ENCODE measurements at regions not wholly inside any gene's neighbourhood (a gene's known extent, or its start where the extent isn't known, plus 50 kb on each side); places are given as distances from the start of the nearest gene placed in this dataset.

- Histone ChIP-seq H2BK120ac (replicated peaks; ENCODE audit: low read depth, low read length) (no peak overlapping the region), H4K5ac (ENCODE audit: insufficient read length, low read depth, low read length) (no peak overlapping the region), H2BK12ac (ENCODE audit: low read depth, low read length) (no peak overlapping the region), H4K8ac (ENCODE audit: extremely low read depth, insufficient read depth, low read length) (no peak overlapping the region), H3K27ac (ENCODE audit: low read depth, low read length) (no peak overlapping the region), H3K79me2 (ENCODE audit: control insufficient read depth in 1 of 2, insufficient read depth in 2 of 2, low read length in 2 of 2) (no peaks in the 10 kb centered on the region), H4K20me1 (replicated peaks in 1 of 2; ENCODE audit: control insufficient read depth in 1 of 2, insufficient read depth in 2 of 2, low read length in 2 of 2) (no peaks in the 10 kb centered on the region), H2AFZ (ENCODE audit: low read length) (no peak overlapping the region), H4K91ac (replicated peaks; ENCODE audit: insufficient read length, low read length) (no peak overlapping the region), H3K4me3 (ENCODE audit: extremely low read depth in 1 of 4, insufficient read depth in 2 of 4, low read depth in 3 of 4, low read length in 4 of 4) (no peak overlapping the region), H2BK20ac (ENCODE audit: low read length) (no peak overlapping the region), H3K18ac (ENCODE audit: extremely low read depth, low read length) (no peak overlapping the region), H2AK5ac (ENCODE audit: low read depth, low read length) (no peak overlapping the region), H3K79me1 (ENCODE audit: low read depth, low read length) (no peaks in the 10 kb centered on the region), H3K9ac (replicated peaks in 1 of 4; ENCODE audit: extremely low read depth in 1 of 4, low read depth in 3 of 4, low read length in 3 of 4) (no peak overlapping the region), H3K36me3 (ENCODE audit: control insufficient read depth in 2 of 4, insufficient read depth in 4 of 4, low read length in 3 of 4) (no peaks in the 10 kb centered on the region), H3K4ac (replicated peaks; ENCODE audit: insufficient read length, low read depth, low read length) (no peak overlapping the region), H3K14ac (ENCODE audit: insufficient read length) (no peak overlapping the region), H3K9me3 (ENCODE audit: insufficient read depth in 2 of 2, low read depth in 1 of 2, low read length in 1 of 2) (no peaks in the 10 kb centered on the region), H3K23ac (ENCODE audit: insufficient read length) (no peak overlapping the region), H3K23me2 (ENCODE audit: low read depth, low read length) (no peaks in the 10 kb centered on the region), H3K27me3 (replicated peaks in 1 of 4; ENCODE audit: control insufficient read depth in 3 of 4, extremely low read depth in 1 of 4, insufficient read depth in 3 of 4, low read length in 3 of 4) (no peaks in the 10 kb centered on the region), H2BK5ac (ENCODE audit: low read depth, low read length) (no peak overlapping the region), H3K4me1 (replicated peaks in 1 of 4; ENCODE audit: control insufficient read depth in 3 of 4, insufficient read depth in 4 of 4, low read length in 3 of 4) (no peaks in the 10 kb centered on the region), H3K56ac (replicated peaks; ENCODE audit: insufficient read length, low read depth, low read length) (no peak overlapping the region), H3K4me2 (ENCODE audit: insufficient read depth in 1 of 2, low read depth in 2 of 2, low read length in 2 of 2) (no peak overlapping the region), H2BK15ac (ENCODE audit: low read length) (no peak overlapping the region)
- ChIA-PET CTCF (ENCODE audit: partially characterized antibody) (interaction anchor here (0.6 to 1.3 kb wide), 2 partner anchors 21 to 48 kb away, joined by 3 read pairs; no protein-coding TSS in a partner anchor), POLR2A (ENCODE audit: partially characterized antibody) (no interaction called here)
- 97% methylated on average over 2 of the region's 2 CpGs; no CpG with 5 or more reads in 1 of the 2 experiments for WGBS, 2 experiments (ENCODE audit: extremely low coverage in 1 of 2, insufficient coverage in 1 of 2, insufficient read length in 1 of 2, insufficient replicate concordance in 2 of 2, low coverage in 1 of 2, low lambda C conversion rate in 2 of 2, missing lambda C conversion rate in 1 of 2)
- no peak for FAIRE-seq
- DNase-seq (ENCODE audit: low read depth in 1 of 2, low spot score in 2 of 2), result no peak
- TF ChIP-seq BRCA1 (IDR thresholded peaks at IDR 0.05; ENCODE audit: low read depth, low read length) (no peak), POU5F1 (IDR thresholded peaks at IDR 0.05; ENCODE audit: low read depth, low read length) (no peak), POLR2A (IDR thresholded peaks at IDR 0.05; ENCODE audit: control extremely low read depth in 1 of 2, low read depth in 2 of 2, low read length in 2 of 2) (no peak), FOSL1 (IDR thresholded peaks at IDR 0.05; ENCODE audit: insufficient read depth, low read depth, low read length) (no peak), CEBPB (IDR thresholded peaks at IDR 0.05; ENCODE audit: low read depth, low read length) (no peak), GTF2F1 (IDR thresholded peaks at IDR 0.05; ENCODE audit: borderline replicate concordance, low read depth, low read length) (no peak), SP4 (IDR thresholded peaks at IDR 0.05; ENCODE audit: low read length) (no peak), JUND (IDR thresholded peaks at IDR 0.05; ENCODE audit: low read length) (no peak), RNF2 (IDR thresholded peaks at IDR 0.05; ENCODE audit: borderline replicate concordance, low read depth, low read length, missing control alignments, poor library complexity, severe bottlenecking) (no peak)
- TF ChIP-seq, protein P1, sequence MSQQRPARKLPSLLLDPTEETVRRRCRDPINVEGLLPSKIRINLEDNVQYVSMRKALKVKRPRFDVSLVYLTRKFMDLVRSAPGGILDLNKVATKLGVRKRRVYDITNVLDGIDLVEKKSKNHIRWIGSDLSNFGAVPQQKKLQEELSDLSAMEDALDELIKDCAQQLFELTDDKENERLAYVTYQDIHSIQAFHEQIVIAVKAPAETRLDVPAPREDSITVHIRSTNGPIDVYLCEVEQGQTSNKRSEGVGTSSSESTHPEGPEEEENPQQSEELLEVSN (IDR thresholded peaks at IDR 0.05), result no peak
Observed at GRCh38 chr13:95356916-95357315, 55.7 kb upstream of the ABCC4 start.

Measured in H1 (cell line).